GM12892 (cell line): ENCODE measurements at regions not wholly inside any gene's neighbourhood (a gene's known extent, or its start where the extent isn't known, plus 50 kb on each side); places are given as distances from the start of the nearest gene placed in this dataset.

Experiments
- POLR2A ChIP-seq: IDR thresholded peaks from 2 replicates; pipeline ENCODE4 v1.6.1; 2011; ENCODE audit warnings: low read depth, low read length, control low read depth
- POLR2AphosphoS5 ChIP-seq: IDR thresholded peaks from 2 replicates; pipeline ENCODE4 v1.6.1; 2011; ENCODE audit warnings: low read depth, low read length, control low read depth
- TAF1 ChIP-seq: IDR thresholded peaks from 2 replicates; pipeline ENCODE4 v1.6.1; 2011; ENCODE audit warnings: low read depth, mild to moderate bottlenecking, control low read depth, low read length, borderline replicate concordance

DNA sequence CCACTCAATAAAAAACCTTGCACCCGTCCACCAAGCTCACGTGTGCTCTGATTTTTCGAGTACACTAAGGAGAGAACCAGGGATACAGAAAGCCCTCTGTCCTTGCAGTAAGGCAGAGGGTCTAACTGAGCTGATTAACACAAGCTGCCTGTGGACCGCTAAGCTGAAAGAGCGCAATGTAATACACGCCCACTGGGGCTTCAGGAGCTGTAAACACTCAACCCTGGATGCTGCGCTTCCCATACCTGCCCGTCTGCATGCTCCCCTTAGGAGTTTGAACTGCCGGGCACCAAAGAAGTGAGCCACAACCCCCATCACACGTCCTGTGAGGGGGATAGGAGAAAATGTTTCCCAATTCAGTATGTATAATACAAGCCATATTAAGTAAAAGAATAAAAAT is 664.8 kb downstream of the PCDH18 start:
- TF ChIP-seq POLR2A (no peak), POLR2AphosphoS5 (no peak), TAF1 (no peak)
